Muscle of leg (tissue), 3 donors: ENCODE measurements at regions not wholly inside any gene's neighbourhood (a gene's known extent, or its start where the extent isn't known, plus 50 kb on each side); places are given as distances from the start of the nearest gene placed in this dataset.

Experiments
- DNase-seq: peaks from one replicate; pipeline ENCODE4 v3.0.0; 2013
- H3K27ac ChIP-seq: one replicate; pipeline ENCODE4 v1.5.1; 2013; ENCODE audit warnings: mild to moderate bottlenecking, low read length, control low read depth
- H3K27me3 ChIP-seq: one replicate; pipeline ENCODE4 v1.6.1; 2013; ENCODE audit warnings: low read length; ENCODE audit not compliant: control insufficient read depth, insufficient read depth
- H3K36me3 ChIP-seq: one replicate; pipeline ENCODE4 v1.6.1; 2013; ENCODE audit warnings: low read length; ENCODE audit not compliant: control insufficient read depth, insufficient read depth
- H3K4me1 ChIP-seq: one replicate; pipeline ENCODE4 v1.6.1; 2013; ENCODE audit warnings: low read length; ENCODE audit not compliant: control insufficient read depth, insufficient read depth
- H3K4me3 ChIP-seq: one replicate; pipeline ENCODE4 v1.5.1; 2013; ENCODE audit warnings: low read length, control low read depth
- H3K9me3 ChIP-seq: replicated peaks from 2 replicates; pipeline ENCODE4 v1.6.1; 2013; ENCODE audit warnings: low read depth, low read length; ENCODE audit not compliant: control insufficient read depth
- WGBS: methylation state at CpG from one replicate; pipeline ENCODE4 v1.1.5; 2013; ENCODE audit warnings: missing lambda C conversion rate; ENCODE audit not compliant: insufficient coverage; 5-methylcytosine and 5-hydroxymethylcytosine counted together

DNA sequence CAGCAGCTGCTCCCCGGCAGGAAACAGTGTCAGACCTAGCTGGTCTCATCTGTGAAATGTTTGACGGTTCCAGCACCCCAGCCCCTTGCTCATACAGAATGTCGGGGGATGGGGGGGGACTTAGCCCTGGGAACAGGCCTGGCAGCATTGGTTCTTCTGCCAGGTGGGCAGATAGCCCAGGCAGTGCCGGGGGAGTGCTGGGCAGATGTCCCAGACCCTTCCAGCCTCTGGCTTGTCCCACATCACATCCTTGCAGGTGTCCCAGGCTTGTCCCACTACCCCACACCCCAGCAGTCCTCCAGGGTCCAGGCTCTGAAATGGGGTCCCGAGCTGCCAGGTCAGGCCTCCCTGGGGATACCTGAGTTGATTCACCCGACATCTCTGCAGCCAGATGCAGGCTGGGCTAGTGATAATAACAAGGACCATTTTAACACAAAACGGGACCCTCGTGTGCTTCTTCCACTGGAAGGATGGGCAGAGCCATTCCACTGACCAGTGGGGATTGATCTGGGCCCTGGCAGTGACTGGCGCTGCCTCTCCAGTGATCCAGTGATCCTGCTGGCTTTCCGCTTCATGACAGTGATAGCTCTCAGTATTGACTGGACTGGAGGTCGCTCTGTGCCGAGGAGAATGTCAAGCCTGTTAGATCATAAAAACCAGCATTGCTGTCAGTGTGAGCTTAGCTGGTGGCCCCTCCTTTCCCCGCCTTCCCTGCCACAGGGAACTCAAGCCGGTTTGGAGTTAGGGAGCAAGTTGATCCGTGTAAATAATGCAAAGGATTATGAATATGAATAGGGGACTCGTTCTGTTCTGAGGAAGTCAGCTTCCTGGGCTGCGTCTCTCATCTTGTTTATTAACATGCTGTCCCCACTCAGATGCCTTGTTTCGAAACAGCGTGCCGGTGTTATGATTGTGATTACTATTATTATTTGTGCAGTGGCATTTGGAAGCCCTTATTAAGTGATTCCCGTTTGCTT, 180.6 kb downstream of the AACS start:
- peaks cover 21% of the 10 kb centered on the region for H3K27me3 ChIP-seq
- H3K27ac ChIP-seq, result no peak overlapping the region

DNA sequence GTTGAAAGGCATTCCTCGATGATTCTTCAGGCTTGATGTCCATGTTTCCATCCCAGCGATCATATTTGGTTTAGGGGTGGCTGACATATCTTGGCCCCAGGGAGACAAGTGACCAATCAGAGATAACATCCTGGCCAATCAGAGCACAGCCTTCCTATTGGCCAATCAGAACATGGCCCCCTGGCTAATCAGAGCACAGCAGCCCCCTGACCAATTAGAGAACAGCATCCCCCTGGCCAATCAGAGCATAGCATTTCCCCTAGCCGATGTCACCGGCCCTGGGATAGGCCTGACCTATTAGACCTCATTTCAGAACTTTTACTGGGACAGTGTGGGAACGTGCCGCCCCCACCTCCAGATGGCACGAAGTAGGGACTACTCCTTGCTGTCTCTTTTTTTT, 182.2 kb downstream of the AACS start:
- H3K4me1 ChIP-seq, result peaks cover 17% of the 10 kb centered on the region
- H3K4me3 ChIP-seq, result no peak overlapping the region
- H3K9me3 ChIP-seq, result no peaks in the 10 kb centered on the region
- DNase-seq, result no peak
- H3K27ac ChIP-seq, result no peak overlapping the region
- H3K36me3 ChIP-seq, result no peaks in the 10 kb centered on the region
- whole genome bisulfite sequencing, result 92% methylated on average over 3 of the region's 7 CpGs
- peaks cover 21% of the 10 kb centered on the region for H3K27me3 ChIP-seq

More for the DNA sequence above, 180.6 kb downstream of the AACS start:
- 37% methylated on average over 12 of the region's 21 CpGs for WGBS
- Histone ChIP-seq H3K4me1 (peaks cover 17% of the 10 kb centered on the region), H3K4me3 (no peak overlapping the region), H3K36me3 (no peaks in the 10 kb centered on the region), H3K9me3 (no peaks in the 10 kb centered on the region)
- DNase-seq, result peak; percentile 10

DNA sequence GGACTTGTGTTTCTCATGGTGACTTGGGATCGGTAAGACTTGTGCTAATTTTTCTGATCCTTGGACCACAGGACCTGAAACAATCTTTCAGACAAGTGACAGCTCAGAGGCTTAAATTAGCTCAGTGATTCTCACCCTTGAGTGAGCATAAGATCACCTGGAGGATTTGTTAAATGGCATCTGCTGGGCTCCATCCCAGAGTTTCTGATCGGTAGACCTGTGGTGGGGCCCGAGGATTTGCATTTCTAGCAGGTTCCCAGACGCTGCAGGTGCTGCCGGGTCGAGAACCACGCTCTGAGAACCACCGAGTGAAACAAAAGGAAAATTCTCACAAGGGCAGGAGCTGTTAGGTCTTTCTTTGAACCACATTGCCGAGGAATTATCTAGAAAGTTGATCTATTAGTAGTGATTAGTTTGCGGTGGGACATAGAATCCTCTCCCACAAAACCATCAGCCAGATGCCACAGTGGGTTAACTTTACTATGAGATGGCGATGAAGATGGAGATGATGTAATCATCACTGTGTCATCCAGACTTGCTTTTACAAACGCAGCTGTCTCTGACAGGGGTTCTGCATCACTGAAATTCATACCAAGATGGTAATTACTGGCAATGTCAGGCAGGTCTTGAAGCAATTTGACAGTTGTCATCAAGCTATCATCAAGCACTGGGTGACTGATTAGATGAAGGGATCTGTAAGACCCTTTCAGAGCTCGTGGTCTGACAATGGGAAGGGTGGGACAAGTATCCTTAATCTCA, 184.0 kb downstream of the AACS start:
- no peak overlapping the region for H3K4me3 ChIP-seq
- peaks cover 17% of the 10 kb centered on the region for H3K4me1 ChIP-seq
- no peaks in the 10 kb centered on the region for H3K9me3 ChIP-seq
- 71% methylated on average over 8 of the region's 13 CpGs for WGBS
- no peaks in the 10 kb centered on the region for H3K36me3 ChIP-seq
- no peak for DNase-seq
- H3K27me3 ChIP-seq, result peaks cover 19% of the 10 kb centered on the region
- H3K27ac ChIP-seq, result no peak overlapping the region

DNA sequence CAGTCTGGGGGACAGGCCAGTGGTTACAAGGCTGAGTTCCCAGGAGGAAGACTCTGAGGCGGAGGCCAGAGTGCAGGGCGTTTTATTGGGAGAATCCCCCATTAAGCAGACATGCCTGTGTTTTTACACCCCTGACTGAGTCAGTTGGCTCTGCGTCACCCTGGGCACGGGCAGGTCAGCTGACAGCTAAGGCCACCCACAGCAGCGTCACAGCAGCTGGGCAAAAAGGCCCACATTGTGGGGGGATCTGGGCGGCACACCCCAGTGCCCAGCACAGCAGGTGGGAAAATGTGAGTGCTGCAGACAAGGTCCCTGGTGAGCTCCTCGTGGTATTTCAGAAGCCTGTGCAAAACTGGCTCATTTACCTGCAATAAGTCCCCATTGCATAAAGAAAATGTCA, 184.7 kb downstream of the AACS start:
- H3K4me3 ChIP-seq, result no peak overlapping the region
- H3K27ac ChIP-seq, result no peak overlapping the region
- DNase-seq, result no peak
- H3K27me3 ChIP-seq, result peaks cover 18% of the 10 kb centered on the region
- WGBS, result 58% methylated on average over 7 of the region's 7 CpGs
- H3K4me1 ChIP-seq, result peaks cover 17% of the 10 kb centered on the region
- no peaks in the 10 kb centered on the region for H3K9me3 ChIP-seq
- H3K36me3 ChIP-seq, result no peaks in the 10 kb centered on the region

DNA sequence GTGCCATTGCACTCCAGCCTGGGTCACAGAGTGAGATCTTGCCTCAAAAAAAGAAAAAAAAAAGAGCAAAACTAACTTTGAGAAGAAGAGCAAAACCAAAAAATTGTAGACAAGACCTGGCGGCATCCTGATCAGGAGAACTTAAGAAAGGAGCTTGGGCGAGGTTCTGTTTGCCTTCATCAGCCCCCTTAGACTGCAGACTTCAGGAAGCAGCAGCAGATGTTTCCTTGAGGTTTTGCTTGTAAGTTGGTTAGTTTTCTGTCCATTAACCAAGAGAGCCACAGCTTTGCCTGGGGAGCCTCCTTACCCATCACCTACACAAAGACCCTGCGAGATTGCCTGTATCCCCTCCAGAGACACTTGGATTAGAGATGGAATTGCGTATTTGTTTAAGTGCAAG, 189.0 kb downstream of the AACS start:
- DNase-seq, result no peak
- H3K27ac ChIP-seq, result no peak overlapping the region
- H3K27me3 ChIP-seq, result peaks cover 6% of the 10 kb centered on the region
- H3K36me3 ChIP-seq, result no peaks in the 10 kb centered on the region
- H3K9me3 ChIP-seq, result no peaks in the 10 kb centered on the region
- H3K4me1 ChIP-seq, result peaks cover 5% of the 10 kb centered on the region
- WGBS, result 74% methylated on average over 2 of the region's 4 CpGs
- no peak overlapping the region for H3K4me3 ChIP-seq

DNA sequence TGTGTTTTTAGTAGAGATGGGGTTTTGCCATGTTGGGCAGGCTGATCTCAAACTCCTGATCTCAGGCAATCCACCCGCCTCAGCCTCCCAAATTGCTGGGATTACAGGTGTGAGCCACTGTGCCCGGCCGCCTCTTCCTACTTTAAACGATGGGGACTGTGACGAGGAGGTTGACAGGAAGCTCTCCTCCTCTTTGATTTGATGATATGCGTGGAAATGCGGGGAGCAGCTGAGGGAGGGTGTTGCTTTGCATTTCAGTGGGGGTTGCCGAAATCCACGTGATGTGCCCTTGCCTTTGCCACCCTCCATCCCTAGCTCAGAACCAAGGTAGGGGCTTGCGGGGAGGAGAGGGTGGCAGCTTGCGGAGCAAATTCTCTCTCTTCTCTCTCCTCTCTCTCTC, 189.6 kb downstream of the AACS start:
- Histone ChIP-seq H3K4me3 (no peak overlapping the region), H3K36me3 (no peaks in the 10 kb centered on the region), H3K9me3 (no peaks in the 10 kb centered on the region), H3K4me1 (peaks cover 2% of the 10 kb centered on the region), H3K27ac (no peak overlapping the region), H3K27me3 (peaks cover 6% of the 10 kb centered on the region)
- WGBS, result 64% methylated on average over 5 of the region's 11 CpGs
- DNase-seq, result no peak

DNA sequence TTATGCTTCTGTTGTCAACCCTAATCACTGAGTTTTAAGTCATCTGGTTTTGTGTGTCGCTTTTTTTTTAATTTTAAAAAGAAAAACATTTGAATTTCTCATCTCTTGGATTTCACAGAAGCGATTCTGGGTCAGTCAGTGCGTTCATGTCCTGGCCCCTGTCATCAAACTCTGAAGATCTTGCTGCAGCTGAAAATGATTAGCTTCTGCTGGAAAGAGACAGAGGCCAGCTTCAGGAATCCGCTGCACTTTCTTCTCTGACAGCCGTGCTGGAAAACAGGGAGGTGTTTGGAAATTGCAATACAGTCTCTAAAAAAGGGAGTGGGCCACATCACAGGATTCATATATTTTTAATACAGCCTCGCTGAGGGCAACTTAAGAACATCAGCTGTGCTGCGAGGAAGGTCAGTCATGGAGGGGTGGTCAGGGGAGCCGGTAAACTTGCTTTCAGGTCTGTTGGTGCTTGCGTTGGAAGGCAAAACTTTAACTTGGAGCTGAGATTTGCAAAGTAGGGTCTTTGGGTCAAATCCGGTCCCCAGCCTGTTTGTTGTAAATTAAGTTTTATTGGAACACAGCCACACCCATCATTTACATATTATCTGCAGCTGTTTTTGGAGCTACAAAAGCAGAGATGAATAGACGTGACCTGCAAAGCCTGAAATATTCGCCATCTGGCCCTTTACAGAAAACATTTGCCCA, 190.8 kb downstream of the AACS start:
- 37% methylated on average over 4 of the region's 12 CpGs for WGBS
- H3K9me3 ChIP-seq, result no peaks in the 10 kb centered on the region
- no peak overlapping the region for H3K4me3 ChIP-seq
- H3K27me3 ChIP-seq, result peaks cover 6% of the 10 kb centered on the region
- no peaks in the 10 kb centered on the region for H3K36me3 ChIP-seq
- no peak for DNase-seq
- H3K27ac ChIP-seq, result no peak overlapping the region
- H3K4me1 ChIP-seq, result no peaks in the 10 kb centered on the region

DNA sequence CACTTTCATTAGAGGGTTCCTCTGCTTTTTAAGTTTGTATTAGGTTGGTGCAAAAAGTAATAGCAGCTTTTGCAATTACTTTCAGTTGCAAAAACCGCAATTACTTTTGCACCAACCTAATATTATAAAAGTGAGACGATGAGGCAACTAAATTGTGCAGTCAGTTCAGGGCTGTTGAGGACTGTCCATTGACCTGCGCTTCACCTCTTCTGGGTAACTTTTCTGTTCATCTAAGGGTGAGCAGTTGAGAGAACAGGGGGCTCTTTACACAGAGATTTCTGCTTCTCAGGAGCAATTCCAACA, 191.3 kb downstream of the AACS start:
- H3K27me3 ChIP-seq, result peaks cover 6% of the 10 kb centered on the region

DNA sequence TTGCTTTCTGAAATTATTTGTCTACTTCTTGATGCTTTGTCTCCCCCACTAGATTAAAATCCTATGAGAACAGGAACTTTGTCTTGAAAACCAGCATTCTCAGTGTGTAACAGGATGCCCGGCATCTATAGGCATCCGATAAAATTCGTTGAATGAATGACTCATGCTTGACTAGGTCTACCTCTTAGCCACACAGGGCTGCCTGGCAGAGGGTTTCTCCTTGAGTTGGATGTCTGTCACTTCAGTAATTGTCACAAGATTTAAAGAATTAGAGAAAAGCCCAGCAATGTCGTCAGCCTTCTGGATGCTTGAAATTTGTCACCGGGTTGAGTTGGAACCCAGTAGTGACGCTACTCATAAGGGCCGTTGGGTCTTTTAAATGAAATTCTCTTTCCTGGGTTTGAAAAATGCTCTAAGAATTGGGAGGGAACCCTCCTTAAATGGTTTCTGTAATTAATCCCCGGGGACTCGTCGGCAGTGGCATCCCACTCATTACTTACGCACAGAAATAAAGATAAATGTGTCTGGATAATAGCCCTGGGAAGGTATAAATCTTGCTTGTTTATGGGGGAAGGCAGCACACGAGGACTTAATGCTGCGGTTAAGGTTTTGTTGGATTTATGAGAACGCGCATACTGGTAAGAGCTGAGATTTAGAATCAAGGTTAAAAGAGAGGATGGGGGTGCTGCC, 194.1 kb downstream of the AACS start:
- Histone ChIP-seq H3K4me3 (no peak overlapping the region), H3K27me3 (peaks cover 6% of the 10 kb centered on the region), H3K27ac (no peak overlapping the region), H3K4me1 (no peaks in the 10 kb centered on the region), H3K9me3 (no peaks in the 10 kb centered on the region), H3K36me3 (no peaks in the 10 kb centered on the region)
- WGBS, result 67% methylated on average over 8 of the region's 15 CpGs
- DNase-seq, result no peak

More for the DNA sequence above, 191.3 kb downstream of the AACS start:
- no peak for DNase-seq
- Histone ChIP-seq H3K36me3 (no peaks in the 10 kb centered on the region), H3K9me3 (no peaks in the 10 kb centered on the region), H3K27ac (no peak overlapping the region), H3K4me1 (no peaks in the 10 kb centered on the region), H3K4me3 (no peak overlapping the region)
- no CpG with 5 or more reads among the region's 3 CpGs for WGBS
